Stimulated activated CD4-positive, alpha-beta T cell treated with anti-CD3 and anti-CD28 coated beads, TNF-alpha, amount 100 ng/mL, for 24 hours (primary cell): ENCODE measurements at regions not wholly inside any gene's neighbourhood (a gene's known extent, or its start where the extent isn't known, plus 50 kb on each side); places are given as distances from the start of the nearest gene placed in this dataset.
"Not testable (repeated sequence)": the region's sequence is repeated elsewhere in the genome, so short reads cannot be mapped to it uniquely, and the experiment has no call there.

Experiments used
- DNase-seq, 3 experiments: peaks; one replicate each; pipeline ENCODE4 v3.0.0-alpha.2; 2020; ENCODE audit warnings: low read depth in 3 of 3

DNA sequence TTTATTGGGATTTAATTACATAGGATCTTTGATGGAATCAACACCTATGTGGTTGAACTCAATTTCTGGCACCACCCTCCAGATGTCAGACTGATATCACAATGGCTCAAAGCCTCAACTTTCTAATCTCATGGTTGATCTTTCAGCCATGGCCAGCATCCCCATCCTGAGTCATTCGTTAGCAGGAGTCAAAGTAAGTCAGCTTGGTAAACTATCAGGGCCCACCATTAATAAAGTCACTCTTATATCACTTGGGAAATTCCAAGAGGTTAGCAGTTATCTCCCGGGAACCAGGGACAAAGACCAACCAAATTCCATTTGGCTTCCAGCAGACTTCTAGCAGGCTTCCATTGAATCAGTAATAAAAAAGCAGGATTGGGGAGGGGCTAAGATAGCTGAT lies 50.7 kb upstream of the TNFSF4 start:
- no peak for DNase-seq

DNA sequence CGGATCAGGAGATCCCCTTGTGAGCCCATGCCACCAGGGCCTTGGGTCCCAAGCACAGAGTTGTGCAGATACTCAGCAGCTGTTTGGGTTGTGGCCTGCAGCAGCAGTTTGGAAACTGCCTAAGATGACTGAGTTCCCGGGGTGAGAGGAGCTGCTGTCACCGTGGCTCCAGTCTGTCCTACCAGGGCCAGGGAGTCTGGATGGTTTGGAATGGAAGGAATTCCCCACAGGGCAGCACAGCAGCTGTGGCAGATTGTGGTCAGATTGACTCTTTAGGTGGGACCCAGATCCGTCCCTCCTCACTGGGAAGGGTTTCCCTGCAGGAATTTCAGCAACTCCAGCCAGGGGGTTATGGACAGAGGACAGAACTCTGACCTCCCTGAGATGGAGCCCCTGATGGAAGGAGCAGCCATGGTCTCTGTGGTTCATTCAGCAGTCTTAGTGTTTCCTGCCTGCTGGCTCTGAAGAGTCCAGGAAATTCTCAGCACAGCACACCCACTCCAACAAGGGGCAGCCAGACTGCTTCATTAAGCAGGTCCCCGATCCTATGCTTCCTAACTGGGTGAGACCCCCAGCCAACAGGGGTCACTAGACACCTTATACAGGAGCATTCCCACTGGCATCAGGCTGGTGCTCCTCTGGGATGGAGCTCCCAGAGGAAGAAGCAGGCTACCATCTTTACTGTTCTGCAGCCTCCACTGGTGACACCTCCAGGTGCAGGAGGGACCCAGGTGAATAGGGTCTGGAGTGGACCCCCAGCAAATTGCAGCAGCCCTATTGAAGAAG lies 51.5 kb upstream of the TNFSF4 start:
- DNase-seq: no peak

DNA sequence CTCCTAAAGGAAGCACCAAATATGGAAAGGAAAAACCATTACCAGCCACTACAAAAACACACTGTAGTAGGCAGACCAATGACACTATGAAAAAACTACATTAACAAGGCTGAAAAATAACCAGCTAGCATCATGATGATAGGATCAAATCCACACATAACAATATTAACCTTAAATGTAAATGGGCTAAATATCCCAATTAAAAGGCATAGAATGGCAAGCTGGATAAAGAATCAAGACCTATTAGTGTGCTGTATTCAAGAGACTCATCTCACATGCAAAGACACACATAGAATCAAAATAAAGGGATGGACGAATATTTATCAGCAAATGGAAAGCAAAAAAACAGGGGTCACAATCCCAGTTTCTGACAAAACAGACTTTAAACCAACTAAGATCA lies 53.2 kb upstream of the TNFSF4 start:
- DNase-seq: not testable (repeated sequence)

GRCh38 chr1:173266841-173267240 lies 59.7 kb upstream of the TNFSF4 start:
- DNase-seq: no peak

DNA sequence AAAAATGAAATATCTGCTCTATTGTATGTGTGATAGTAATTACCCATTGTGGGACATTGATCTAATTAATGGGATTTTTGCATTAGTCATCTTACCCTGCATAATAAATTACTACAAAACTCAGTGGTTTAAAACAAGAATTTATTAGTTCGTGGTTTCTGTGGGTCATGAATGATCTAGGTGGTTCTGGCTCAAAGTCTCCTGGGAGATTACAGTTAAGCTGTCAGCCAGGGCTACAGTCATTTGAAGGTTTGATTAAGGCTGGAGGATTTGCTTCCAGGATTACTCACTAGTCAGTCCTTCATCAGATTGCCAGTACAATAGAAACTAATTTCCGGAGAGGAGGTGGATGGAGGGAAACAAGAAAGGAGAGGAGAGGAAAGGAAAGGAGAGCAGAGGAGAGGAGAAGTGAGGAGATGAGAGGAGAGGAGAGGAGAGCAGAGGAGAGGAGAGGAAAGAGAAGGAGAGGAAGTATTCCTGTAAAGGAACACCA lies 60.4 kb upstream of the TNFSF4 start:
- DNase-seq: no peak

DNA sequence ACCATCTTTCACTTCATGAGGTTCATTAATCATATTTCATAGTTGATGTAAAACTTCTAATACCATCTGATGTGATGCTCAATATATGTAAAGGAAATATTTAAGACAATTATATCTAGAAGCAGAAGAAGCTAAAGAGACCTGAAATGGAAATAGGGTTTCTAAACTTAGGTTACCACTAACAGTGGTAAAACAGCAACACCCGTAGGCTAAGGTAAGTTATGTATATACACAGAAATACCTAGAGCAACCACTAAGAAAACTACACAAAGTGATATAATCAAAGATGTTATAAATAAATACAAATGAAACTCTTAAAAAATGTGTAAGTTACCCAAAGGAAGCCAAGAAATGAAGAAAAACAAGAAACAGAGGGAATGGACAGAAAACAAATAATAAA lies 61.1 kb upstream of the TNFSF4 start:
- no peak for DNase-seq

GRCh38 chr1:173268786-173269277 lies 61.7 kb upstream of the TNFSF4 start:
- no peak for DNase-seq

GRCh38 chr1:173269490-173270230 lies 62.5 kb upstream of the TNFSF4 start:
- DNase-seq: no peak

GRCh38 chr1:173270243-173270642 lies 63.1 kb upstream of the TNFSF4 start:
- DNase-seq: no peak

- not testable (repeated sequence) for DNase-seq
These were observed 63.9 kb upstream of the TNFSF4 start for GRCh38 chr1:173271021-173271420.

GRCh38 chr1:173275496-173275895 lies 68.4 kb upstream of the TNFSF4 start:
- DNase-seq: no peak

GRCh38 chr1:173276922-173277800 lies 70.0 kb upstream of the TNFSF4 start:
- no peak for DNase-seq

DNA sequence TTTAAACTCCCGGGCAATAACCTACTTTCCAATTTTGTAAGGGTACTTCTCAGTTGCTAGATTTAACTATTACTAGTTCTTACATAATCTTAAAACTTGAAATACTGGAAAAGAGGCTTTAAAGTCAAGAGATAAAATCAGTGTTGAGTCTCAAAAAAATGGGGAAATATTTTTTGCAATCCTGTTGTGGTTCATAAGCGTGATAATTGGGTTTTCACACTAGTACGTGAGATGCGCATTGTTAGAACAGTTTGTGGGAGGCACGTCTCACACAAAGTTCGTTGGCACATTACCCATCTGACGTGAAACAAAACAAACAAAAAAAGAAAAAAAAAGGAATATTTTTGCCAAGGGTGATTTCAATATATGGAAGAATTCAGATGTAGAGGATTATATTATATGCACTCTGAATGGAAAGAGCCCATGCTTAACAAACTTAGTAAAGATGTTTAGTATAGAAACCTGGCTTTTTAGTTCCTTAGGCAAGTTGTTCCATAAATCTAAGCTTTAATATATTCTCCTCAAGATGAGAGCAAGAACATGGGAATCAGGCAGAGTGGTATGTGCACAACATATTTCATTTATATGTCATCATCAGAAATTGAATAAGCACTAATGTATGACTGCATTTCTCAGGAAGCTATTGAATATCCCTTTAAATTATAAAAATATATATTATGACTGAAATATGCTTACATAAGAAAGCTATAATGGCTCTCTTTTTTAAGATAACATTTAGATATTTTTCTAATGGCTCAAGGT lies 73.9 kb upstream of the TNFSF4 start:
- DNase-seq: no peak

DNA sequence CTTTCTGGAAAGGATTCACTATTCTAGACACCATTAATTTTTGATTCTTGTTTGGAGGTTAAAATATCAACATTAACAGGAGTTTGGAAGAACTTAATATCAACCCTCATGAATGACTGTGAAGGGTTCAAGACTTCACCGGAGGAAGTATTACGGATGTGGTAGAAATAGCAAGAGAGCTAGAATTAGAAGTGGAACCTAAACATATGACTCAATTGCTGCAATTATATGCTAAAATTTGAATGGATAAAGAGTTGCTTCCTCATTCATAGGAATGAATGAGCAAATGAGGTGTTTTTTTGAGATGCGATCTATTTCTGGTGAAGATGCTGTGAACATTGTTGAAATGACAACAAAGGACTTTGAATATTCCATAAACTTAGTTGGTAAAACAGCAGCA lies 77.9 kb upstream of the TNFSF4 start:
- DNase-seq: no peak

GRCh38 chr1:173287785-173288184 lies 80.7 kb upstream of the TNFSF4 start:
- DNase-seq: no peak

- DNase-seq: no peak
These were observed 86.6 kb upstream of the TNFSF4 start for GRCh38 chr1:173293756-173294155.

DNA sequence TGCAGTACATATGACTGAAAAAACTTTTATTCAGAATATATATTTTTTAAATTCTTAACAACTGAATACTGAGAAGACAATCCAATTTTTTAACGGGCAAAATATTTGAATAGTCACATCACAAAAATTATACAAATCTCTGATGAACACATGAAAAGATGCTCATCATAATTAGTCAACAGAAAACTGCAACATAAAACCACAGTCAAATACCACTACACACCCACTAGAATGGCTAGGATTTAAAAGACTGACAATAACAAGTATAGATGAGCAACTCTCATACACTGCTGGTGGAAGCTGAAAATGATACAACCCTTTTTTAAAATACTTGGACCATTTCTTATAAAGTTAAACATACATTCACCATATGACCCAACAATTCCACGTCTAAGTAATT lies 87.7 kb upstream of the TNFSF4 start:
- no peak for DNase-seq

DNA sequence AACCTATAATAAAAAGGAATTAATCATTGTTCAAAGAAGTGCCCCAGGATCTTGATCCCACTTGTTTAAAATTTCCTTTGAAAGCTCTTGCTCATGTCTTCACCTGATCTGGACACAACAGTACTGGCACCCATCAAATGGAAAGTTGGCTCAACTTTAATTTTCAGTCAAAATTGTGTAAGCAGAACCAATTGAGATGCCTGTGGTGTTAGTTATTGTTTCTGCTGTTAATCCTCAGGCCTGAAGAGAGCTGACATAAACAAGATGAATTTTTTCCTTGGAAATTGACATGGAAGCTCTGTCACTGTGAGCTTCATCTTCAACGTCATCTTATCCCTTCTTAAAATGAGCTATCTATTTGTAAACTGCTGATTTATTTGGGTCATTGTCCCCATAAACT lies 88.3 kb upstream of the TNFSF4 start:
- DNase-seq: no peak

DNA sequence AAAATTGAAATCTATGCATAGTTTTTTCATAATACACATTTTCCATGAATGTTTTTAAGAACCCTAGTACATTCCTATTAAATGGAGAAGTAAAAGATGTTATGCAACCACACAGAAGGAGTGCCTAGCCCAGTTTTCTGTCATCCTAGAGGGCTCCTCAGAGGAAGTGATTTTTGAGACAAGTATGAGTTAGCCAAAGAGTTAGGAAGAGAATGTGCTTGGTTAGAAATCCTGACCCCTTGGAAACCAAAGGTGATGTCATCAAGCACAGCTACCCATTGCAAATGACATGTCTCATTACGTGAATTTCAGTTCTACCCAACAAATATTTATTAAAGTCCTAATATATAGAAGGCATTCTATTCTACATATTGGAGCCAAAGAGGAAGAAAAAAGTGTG lies 88.9 kb upstream of the TNFSF4 start:
- no peak for DNase-seq

DNA sequence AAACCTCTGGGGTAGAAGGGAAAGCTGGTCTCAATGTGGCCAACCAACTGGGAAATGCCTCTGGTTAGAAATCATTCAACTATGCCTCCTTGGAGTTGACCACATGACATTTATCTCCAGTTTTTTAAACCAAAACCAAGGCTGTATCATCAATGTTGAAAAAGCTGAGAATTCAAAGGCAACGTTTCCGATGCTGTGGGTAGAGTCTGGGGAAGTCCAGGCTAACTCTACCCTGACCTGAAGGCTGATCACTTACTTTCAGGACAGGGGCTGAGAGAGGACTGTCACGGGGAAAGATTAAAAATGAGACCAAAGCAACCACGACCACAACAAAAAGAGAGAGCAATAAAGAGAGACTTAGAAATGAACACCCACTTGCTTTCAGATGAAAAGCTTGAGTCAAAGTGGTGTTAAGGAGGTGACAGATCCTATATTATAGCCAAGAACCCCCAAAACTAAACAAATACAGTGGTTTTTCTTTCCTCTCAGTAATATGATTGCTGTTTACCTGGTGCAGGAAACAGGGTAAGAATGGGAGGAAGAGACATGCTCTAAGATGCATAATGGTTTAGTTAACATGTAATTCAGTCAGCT lies 90.8 kb upstream of the TNFSF4 start:
- DNase-seq: peak in 2 of 3 experiments; percentile 16 to 38
